ENCODE measurements at regions not wholly inside any gene's neighbourhood (a gene's known extent, or its start where the extent isn't known, plus 50 kb on each side); places are given as distances from the start of the nearest gene placed in this dataset.

- no peak for DNase-seq
- Histone ChIP-seq H3K27me3 (ENCODE audit: low read depth) (peaks cover 14% of the 10 kb centered on the region), H3K27ac (replicated peaks) (no peak overlapping the region), H3K36me3 (no peaks in the 10 kb centered on the region), H3K4me1 (peaks cover 9% of the 10 kb centered on the region), H3K9me3 (replicated peaks) (peaks cover 13% of the 10 kb centered on the region), H3K4me3 (no peak overlapping the region)
- intact Hi-C loops (cut with micrococcal nuclease), result no loop called here
- no peak for TF ChIP-seq CTCF (IDR thresholded peaks at IDR 0.05; ENCODE audit: borderline replicate concordance)
These were observed 104.8 kb downstream of the HLX start for GRCh38 chr1:220983877-220984635.

- Histone ChIP-seq H3K36me3 (no peaks in the 10 kb centered on the region), H3K27me3 (ENCODE audit: low read depth) (peaks cover 20% of the 10 kb centered on the region), H3K4me3 (no peak overlapping the region), H3K9me3 (replicated peaks) (peaks cover 8% of the 10 kb centered on the region), H3K27ac (replicated peaks) (no peak overlapping the region), H3K4me1 (no peaks in the 10 kb centered on the region)
- DNase-seq, result no peak
- TF ChIP-seq CTCF (IDR thresholded peaks at IDR 0.05; ENCODE audit: borderline replicate concordance), result no peak
- intact Hi-C loops (cut with micrococcal nuclease), result no loop called here
These were observed 111.4 kb downstream of the HLX start for GRCh38 chr1:220990427-220991339.

GRCh38 chr1:220991506-220991905 is 112.3 kb downstream of the HLX start:
- TF ChIP-seq CTCF (IDR thresholded peaks at IDR 0.05; ENCODE audit: borderline replicate concordance), result no peak
- no peaks in the 10 kb centered on the region for H3K36me3 ChIP-seq
- DNase-seq, result no peak
- H3K27me3 ChIP-seq (ENCODE audit: low read depth), result peaks cover 13% of the 10 kb centered on the region
- intact Hi-C loops (cut with micrococcal nuclease), result no loop called here
- no peak overlapping the region for H3K27ac ChIP-seq (replicated peaks)
- H3K9me3 ChIP-seq (replicated peaks), result peaks cover 8% of the 10 kb centered on the region
- no peak overlapping the region for H3K4me3 ChIP-seq
- no peaks in the 10 kb centered on the region for H3K4me1 ChIP-seq

GRCh38 chr1:220991959-220992704 is 112.9 kb downstream of the HLX start:
- Histone ChIP-seq H3K27ac (replicated peaks) (no peak overlapping the region), H3K9me3 (replicated peaks) (peaks cover 8% of the 10 kb centered on the region), H3K27me3 (ENCODE audit: low read depth) (peaks cover 13% of the 10 kb centered on the region), H3K36me3 (no peaks in the 10 kb centered on the region), H3K4me3 (peak overlapping the region; percentile 18), H3K4me1 (no peaks in the 10 kb centered on the region)
- no peak for DNase-seq
- intact Hi-C loops (cut with micrococcal nuclease), result no loop called here
- TF ChIP-seq CTCF (IDR thresholded peaks at IDR 0.05; ENCODE audit: borderline replicate concordance), result no peak

GRCh38 chr1:220992705-220993052 is 113.4 kb downstream of the HLX start:
- H3K27ac ChIP-seq (replicated peaks), result no peak overlapping the region

More at GRCh38 chr1:220992705-220993052, 113.4 kb downstream of the HLX start:
- Histone ChIP-seq H3K36me3 (no peaks in the 10 kb centered on the region), H3K4me1 (no peaks in the 10 kb centered on the region), H3K27me3 (ENCODE audit: low read depth) (peaks cover 12% of the 10 kb centered on the region), H3K9me3 (replicated peaks) (peaks cover 7% of the 10 kb centered on the region), H3K4me3 (peak overlapping the region; percentile 18)
- no peak for TF ChIP-seq CTCF (IDR thresholded peaks at IDR 0.05; ENCODE audit: borderline replicate concordance)
- DNase-seq, result no peak
- intact Hi-C loops (cut with micrococcal nuclease), result no loop called here
